ENCODE measurements at regions not wholly inside any gene's neighbourhood (a gene's known extent, or its start where the extent isn't known, plus 50 kb on each side); places are given as distances from the start of the nearest gene placed in this dataset.

- no peak for TF ChIP-seq CTCF (IDR thresholded peaks at IDR 0.05)
- Histone ChIP-seq H3K27ac (no peak overlapping the region), H3K4me1 (no peaks in the 10 kb centered on the region), H3K9ac (ENCODE audit: low read depth in 2 of 2, low read length in 2 of 2) (no peak overlapping the region), H3K27me3 (no peaks in the 10 kb centered on the region), H3K4me3 (no peak overlapping the region), H3K36me3 (no peaks in the 10 kb centered on the region), H3K9me3 (no peaks in the 10 kb centered on the region)
- intact Hi-C loops (cut with DNase I) = no loop called here
- no peak for DNase-seq
These were observed 374.9 kb downstream of the SPRY2 start for GRCh38 chr13:79966059-79966458.

GRCh38 chr13:79946556-79946955 is 394.4 kb downstream of the SPRY2 start:
- Histone ChIP-seq H3K36me3 (no peaks in the 10 kb centered on the region), H3K4me1 (no peaks in the 10 kb centered on the region), H3K27ac (no peak overlapping the region), H3K9me3 (no peaks in the 10 kb centered on the region), H3K27me3 (no peaks in the 10 kb centered on the region), H3K9ac (ENCODE audit: low read depth in 2 of 2, low read length in 2 of 2) (no peak overlapping the region), H3K4me3 (no peak overlapping the region)
- no peak for DNase-seq
- no peak for TF ChIP-seq CTCF (IDR thresholded peaks at IDR 0.05)
- intact Hi-C loops (cut with DNase I) = no loop called here

GRCh38 chr13:79943346-79944023 is 397.4 kb downstream of the SPRY2 start:
- H3K4me3 ChIP-seq = no peak overlapping the region
- intact Hi-C loops (cut with DNase I) = no loop called here
- no peaks in the 10 kb centered on the region for H3K9me3 ChIP-seq
- no peak for DNase-seq
- no peaks in the 10 kb centered on the region for H3K4me1 ChIP-seq
- no peaks in the 10 kb centered on the region for H3K27me3 ChIP-seq
- H3K27ac ChIP-seq = no peak overlapping the region
- no peaks in the 10 kb centered on the region for H3K36me3 ChIP-seq
- no peak for TF ChIP-seq CTCF (IDR thresholded peaks at IDR 0.05)
- H3K9ac ChIP-seq (ENCODE audit: low read depth in 2 of 2, low read length in 2 of 2) = no peak overlapping the region

GRCh38 chr13:79941752-79942151 is 399.2 kb downstream of the SPRY2 start:
- Histone ChIP-seq H3K4me1 (no peaks in the 10 kb centered on the region), H3K27ac (no peak overlapping the region), H3K27me3 (no peaks in the 10 kb centered on the region), H3K36me3 (no peaks in the 10 kb centered on the region), H3K4me3 (no peak overlapping the region), H3K9me3 (no peaks in the 10 kb centered on the region), H3K9ac (ENCODE audit: low read depth in 2 of 2, low read length in 2 of 2) (no peak overlapping the region)
- no peak for TF ChIP-seq CTCF (IDR thresholded peaks at IDR 0.05)
- no peak for DNase-seq
- intact Hi-C loops (cut with DNase I) = no loop called here

GRCh38 chr13:79939689-79940088 is 401.2 kb downstream of the SPRY2 start:
- H3K4me1 ChIP-seq = no peaks in the 10 kb centered on the region
- DNase-seq = no peak
- no peaks in the 10 kb centered on the region for H3K9me3 ChIP-seq
- H3K27me3 ChIP-seq = no peaks in the 10 kb centered on the region
- no peak overlapping the region for H3K27ac ChIP-seq
- no peak for TF ChIP-seq CTCF (IDR thresholded peaks at IDR 0.05)
- H3K36me3 ChIP-seq = no peaks in the 10 kb centered on the region
- H3K9ac ChIP-seq (ENCODE audit: low read depth in 2 of 2, low read length in 2 of 2) = no peak overlapping the region
- intact Hi-C loops (cut with DNase I) = no loop called here
- no peak overlapping the region for H3K4me3 ChIP-seq

Measured in colonic mucosa (tissue), 4 donors.